HG03108 (cell line): ENCODE measurements at regions not wholly inside any gene's neighbourhood (a gene's known extent, or its start where the extent isn't known, plus 50 kb on each side); places are given as distances from the start of the nearest gene placed in this dataset.

Experiments used
- ATAC-seq: cut with Tn5 transposase; IDR thresholded peaks from one replicate; pipeline ENCODE4 v1.9.1; 2021; ENCODE audit warnings: moderate library complexity; ENCODE audit not compliant: unreplicated experiment

DNA sequence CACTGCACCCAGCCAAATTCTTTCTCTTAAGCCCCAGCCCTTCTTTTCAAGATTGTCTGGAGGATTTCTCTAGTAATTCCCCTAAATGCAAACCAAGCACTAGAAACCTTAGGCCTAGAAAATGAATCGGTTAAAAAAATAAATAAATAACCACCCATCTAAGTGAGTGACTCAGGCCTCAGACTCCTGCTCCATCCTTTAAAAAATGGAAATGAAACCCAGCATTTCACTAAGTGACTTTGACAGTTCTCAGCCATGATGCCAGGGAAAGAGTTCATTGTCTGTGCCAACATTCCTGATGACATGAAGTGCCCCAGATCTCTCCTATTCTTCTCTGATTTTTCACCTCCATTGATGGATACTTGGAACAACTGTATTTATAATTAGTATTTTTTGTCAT, 415.2 kb upstream of the DAB1 start:
- no peak for ATAC-seq

DNA sequence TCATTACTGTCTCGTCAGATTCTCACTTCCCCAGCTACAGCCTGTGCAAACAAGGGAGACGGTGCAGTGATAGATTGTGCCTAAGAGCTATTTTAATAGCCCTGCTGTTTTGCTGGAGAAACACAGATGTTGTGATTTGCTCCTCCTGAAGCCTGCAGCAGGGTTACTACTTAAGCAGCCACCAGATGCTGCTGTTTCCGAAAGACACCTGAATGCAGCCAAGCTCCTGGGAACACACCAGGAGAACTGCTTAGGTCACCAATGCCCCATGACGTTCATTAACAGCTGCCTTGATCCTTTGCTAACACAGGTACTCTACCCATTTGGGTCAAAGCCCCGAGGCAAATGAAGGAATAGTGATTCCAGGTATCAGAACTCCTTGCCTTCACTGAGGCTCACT, 411.8 kb upstream of the DAB1 start:
- no peak for ATAC-seq

DNA sequence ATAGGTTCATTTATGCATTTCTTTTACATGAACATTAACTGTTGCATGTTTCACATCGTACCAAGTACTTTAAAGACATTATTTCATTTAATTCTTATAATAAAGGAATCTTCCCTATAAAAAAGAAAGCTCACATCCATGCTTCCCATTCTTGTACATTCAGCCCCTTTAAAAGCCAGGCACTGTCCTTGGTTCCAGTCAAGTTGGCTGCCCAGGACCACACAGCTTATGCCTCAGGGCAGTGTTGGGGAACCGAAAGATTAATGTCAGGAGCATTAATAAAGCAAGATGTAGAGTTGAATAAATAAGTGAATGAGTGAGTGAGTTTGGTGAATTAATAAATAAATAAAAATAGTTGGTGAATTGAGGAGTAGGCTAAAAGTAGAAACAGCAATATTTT, 409.4 kb upstream of the DAB1 start:
- ATAC-seq = no peak

DNA sequence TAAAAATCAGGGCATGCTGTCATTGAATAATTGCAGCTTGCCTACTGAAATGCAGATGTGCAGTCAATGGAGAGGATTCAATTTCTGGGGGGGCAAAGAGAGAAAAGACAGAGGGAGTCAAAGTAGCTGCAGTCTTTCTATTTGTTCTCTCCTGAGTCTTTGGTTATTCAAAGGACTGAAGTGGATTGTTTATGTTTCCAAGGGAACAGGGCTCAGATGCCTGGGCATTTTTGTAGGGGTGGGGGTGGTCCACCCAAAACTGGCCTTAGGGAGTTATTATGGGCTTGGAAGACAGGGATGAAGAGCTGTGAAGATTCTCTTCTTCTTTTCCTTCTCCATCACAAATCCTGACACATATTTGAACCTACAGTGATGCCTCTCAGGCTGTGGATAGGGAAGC, 408.8 kb upstream of the DAB1 start:
- ATAC-seq = no peak

DNA sequence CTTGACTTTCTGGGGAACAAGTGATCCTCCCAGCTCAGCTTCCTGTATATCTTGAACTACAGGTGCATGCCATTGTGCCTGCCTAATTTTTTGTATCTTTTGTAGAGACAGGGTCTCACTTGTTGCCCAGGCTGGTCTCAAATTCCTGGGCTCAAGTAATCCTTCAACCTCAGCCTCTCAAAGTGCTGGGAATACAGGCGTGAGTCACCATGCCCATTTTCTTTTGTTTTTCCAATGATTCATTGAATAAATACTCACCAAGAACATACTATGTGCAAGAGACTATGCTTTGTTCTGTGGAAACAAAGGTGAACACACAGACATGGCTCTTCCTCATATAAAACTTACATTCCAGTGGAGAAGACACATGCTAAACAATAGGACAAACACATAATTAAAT, 407.8 kb upstream of the DAB1 start:
- ATAC-seq = no peak

DNA sequence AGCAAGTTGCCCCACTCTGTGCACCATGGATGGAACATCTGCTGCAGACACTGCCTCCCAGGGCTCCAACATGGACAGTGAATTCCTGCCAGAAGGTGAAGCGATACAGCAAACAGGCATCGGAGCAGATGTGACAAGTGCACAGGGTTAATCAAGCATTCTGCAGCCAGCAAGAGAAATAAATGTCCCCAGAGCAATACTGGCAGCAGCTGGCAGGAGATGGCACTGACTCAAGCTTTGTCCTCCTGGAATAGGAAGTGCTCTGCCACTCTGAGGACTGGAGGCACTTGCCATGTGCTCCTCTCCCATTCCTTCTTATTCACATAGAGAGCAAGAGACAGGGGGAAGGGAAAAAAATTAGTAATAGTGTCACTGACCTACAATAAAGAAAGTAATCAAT, 402.7 kb upstream of the DAB1 start:
- no peak for ATAC-seq

DNA sequence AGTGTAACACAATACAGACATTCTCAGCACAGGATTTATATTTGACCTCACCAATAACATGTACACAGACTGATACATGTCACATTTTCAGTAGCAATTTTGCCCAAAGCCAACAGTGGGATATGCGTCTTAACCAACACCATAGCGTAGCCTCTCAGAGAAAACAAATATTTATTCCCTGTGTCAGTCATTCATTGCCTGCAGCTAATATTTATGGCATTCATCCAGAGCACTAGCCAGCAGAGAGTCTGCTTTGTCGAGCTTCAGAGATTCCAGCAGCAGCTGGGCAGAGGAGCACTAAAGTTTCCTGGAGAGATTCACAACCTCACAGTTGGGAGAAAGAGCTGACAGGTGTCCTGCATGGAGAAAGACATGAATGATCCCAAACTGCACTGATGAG, 400.7 kb upstream of the DAB1 start:
- no peak for ATAC-seq

DNA sequence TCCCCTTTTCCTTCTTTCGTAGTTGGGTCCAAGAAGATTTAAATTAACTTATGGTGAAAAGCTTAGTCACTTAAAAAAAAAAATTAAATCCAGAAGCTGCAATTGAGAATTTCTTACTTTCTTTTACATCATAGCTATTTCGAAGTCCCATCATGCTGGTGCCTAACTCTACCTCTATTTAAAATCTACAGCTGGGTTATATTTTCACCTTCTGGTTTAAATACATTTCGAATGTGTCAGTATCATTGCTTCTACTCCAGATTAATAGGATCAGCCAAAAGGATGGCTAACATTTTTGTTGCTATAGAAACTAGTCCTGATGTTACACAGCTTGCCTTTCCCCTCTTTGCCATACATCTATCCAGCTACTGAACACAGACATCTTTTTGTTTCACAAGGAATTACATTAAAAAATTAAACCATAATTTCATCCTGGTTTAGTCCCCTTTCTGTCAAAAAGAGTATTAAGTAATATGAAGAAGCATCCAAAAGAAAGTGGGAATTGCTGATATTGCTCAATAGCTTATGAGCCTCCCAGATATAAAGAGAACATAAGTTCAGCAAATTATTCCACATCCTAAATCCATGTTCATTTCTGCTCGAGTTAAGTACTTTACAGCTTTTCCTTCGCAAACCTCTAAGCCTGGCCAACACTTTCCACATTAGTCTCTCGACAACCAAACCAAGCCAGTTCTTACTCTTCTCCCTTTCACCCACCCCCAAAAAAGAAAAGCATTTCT, 396.7 kb upstream of the DAB1 start:
- ATAC-seq = no peak

DNA sequence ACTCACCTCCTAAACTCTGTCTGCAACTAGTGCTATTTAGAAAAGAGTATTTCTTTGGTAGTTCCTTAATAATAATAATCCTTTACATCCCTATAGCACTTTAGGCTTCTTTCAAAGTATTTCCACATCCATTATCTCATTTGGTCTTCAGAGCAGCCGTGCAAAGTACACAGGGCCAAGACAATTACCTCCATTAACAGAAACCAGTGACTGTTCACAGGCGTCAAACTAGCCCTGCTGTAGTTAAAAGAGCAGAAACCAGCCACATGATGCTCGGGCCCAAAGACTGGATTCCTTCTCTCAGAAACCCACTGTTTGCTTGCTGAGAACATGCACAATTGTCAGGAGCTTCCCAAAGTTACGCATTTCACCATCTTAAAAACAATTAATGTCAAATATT, 396.0 kb upstream of the DAB1 start:
- ATAC-seq = no peak

DNA sequence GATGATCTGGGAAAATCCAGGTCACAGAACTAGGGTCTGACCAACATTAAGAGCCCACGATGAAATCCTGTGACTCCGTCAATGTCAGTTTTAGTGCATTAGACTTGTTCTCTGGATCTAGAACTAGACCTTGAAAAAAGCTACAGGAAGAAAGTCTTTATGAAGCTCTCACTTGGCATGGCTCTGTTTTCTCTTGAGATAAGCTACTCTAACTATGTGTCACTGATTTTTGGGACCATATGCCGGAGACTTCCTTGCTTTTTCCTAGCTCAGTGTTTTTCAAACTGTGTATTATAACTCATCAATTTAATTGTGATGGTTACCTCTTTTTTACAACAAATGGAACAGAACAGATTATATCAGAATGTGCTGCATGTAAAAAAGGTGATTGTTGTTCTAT, 379.7 kb upstream of the DAB1 start:
- ATAC-seq = no peak

DNA sequence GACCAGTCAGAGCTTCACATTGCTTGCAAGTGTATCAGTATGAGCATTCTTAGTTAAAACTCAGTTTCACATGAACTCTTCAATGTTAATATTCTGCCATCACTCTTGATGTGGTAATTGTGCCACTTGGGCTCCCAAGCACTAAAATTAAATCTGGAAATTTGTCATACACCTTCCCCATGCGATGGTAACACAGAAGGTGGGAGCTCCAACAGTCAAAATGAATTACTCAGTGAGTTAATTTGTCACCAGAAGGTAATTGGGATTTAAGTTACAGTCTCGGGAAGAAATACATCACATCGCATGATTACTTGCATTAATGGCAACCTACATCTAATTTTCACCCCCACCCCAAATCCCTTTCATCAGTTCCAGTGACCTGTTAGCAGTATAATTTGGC, 376.5 kb upstream of the DAB1 start:
- no peak for ATAC-seq

DNA sequence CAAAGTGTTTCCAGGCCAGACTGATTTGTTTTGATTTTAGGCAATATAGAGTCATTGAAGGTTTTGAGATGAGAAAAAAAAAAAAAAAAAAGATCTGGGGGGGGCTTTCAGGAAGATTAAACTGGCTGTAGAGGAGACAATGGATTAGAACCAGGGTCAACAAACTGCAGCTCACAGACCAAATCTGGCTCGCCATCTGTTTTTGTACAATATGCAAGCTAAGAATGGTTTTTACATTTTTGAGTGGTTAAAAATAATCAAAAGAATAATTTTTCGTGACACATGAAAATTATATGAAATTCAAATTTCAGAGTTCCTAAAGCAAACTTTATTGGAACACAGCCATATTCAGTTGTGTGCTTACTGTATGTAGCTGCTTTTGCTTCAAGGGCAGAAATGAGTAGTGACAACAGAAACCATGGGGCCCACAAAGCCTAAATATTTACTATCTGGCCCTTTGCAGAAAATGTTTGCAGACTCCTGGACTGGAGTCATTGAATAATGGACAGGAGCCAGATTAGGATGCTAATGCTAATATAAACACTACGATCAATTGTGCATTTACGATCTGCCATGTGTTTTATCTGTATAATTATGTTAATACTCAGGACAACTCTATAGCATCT, 375.7 kb upstream of the DAB1 start:
- no peak for ATAC-seq

DNA sequence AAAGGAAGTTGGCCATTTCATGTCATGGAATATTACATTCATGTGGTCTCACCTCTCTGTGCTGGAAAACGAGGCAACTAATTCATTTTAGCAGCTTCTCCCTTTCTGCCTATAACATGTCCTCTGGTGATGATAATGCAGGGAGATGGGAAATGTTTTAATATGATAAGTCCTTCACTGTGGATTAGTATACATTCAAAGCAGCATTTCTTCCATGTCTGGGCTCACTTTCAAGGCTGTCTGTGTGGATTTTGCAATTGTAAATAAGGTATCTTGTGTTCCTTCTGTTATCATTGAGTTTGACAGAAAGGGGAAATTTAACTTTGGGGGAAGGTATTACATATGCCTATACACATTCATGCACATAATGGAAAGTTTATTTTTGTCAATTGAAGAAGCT, 374.7 kb upstream of the DAB1 start:
- no peak for ATAC-seq

DNA sequence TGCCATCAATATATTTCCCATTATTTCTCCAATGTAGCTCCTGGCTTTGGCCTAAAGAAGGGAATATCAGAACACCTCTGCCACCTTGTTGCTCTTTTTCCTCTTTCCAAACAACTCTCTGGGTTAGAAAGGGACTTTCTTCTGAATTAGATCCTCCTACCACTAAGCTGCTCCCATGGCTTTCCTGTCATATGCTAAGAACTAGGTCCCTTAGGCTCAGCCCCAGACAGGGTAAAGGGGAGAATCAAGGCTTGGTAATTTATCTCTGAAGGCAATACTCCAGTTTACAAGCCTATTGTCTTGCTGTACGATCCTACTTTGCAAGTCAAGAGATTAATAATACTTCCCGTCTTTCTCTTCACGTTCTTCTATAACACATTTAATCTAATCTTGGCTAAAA, 373.2 kb upstream of the DAB1 start:
- no peak for ATAC-seq

DNA sequence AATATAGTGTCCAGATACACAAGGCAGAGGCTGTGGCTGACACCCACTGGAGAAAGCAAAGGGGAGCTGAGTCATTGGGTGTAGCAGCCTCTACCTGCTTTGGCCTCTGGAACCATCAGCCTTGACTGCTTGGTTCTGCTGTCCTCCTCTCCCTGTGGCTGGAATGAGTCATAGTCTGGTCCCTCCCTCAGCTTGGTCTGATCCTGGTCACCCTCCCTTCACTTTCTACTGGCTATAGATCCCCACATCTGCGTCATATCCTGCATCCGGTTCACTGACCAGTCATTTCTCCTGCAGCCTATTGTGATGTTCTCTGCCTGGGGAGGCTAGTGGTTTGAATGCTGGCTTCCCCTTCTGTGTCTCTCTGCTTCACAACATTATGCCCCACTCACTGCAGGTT, 372.8 kb upstream of the DAB1 start:
- no peak for ATAC-seq

DNA sequence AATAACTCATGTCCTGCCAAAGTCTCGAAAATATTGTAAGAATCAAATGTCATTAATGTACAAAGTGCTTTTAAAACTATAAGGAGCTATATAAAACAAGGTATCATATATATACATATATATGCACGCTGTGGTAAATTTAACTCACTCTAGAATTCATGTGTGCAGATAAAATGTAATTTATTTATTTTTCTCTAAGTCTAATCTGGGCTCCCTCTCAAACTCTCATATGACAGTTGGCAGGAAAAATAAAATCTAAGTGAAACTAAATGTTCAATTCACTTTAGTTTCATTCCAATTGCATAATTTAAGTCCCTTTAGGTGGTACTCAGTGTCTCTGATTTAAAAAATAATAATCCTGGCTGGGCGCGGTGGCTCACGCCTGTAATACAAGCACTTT, 372.0 kb upstream of the DAB1 start:
- ATAC-seq = no peak

DNA sequence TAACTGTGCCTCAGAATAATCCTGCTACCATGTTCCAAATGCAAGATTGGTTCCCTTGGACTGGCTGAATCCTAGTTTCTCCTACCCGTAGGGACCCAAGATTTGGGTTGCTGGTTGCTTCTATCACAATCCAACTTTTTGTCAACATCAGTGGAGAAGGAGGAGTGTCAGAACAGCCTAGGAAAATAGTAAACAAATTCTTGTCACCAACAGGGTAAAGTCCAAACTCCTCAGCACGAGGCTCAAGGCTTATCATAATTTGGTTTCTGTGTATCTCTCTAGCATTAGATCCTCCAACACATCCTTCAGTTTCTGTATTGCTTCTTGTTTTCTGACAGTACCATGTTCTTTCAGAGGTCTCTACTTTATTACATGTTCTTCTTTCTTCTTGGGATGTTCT, 370.2 kb upstream of the DAB1 start:
- no peak for ATAC-seq

DNA sequence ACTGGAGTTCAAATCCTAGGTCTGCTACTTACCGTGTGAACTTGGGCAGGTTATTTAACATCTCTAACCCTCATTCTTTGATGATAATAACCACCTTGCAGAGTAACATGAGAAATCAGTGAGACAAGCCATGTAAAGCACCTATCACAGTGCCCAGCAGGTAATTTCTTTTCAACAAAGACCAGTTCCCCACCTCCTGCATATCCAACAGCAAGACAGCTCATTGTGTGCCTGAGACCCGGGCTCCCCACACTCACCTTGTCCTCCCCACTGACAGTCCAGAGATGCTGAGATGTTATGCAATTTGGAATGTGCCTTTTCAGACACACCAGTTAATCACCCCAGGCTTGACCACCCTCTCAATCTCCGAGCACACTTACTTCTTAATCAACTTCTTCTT, 367.6 kb upstream of the DAB1 start:
- ATAC-seq = no peak

DNA sequence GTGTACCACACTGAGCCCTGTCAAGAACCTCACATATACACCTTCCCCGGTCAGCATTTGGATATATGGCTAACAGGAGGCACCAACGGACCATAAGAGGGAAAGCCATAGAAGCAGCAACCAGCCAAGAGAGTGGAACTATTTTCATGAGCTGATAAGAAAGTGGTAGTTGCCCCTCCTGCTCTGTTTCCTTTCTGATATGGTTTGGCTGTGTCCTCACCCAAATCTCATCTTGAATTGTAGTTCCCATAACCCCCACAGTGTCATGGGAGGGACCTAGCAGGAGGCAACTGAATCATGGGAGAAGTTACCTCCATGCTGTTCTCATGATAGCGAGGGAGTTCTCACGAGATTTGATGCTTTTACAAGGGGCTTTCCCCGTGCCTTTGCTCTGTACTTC, 366.1 kb upstream of the DAB1 start:
- ATAC-seq = no peak

DNA sequence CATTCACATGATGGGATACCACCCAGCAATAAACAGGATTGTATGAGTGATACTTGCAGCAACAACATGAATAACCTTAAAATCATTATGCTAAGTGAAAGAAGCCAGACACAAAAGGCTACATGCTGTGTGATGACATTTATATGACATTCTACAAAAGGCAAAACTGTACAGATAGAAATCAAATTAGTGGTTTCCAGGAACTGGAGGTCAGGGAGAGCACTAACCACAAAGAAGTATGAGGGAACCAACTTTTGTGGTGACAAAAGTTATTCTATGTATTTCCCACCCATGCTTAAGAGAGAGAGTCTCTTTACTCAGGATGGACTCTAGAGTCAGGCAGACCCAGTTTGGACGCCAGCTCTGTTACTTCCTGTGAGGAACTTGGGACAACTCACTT, 364.5 kb upstream of the DAB1 start:
- ATAC-seq = no peak

DNA sequence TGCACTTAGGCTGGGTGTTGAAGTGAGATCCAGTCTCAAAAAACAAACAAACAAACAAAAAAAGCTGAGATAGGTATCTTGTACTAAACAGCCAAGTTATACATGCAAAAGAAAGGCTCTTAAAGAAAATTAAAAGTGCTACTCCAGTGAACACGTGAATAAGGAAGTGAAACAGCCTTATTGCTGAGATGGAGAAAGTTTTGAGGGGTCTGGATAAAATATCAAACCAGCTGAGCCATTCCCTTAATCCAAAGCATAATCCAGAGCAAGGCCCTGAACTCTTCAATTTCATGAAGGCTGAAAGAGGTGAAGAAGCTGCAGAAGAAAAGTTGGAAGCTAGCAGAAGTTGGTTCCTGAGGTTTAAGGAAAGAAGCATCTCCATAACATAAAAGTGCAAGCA, 360.5 kb upstream of the DAB1 start:
- ATAC-seq = no peak

DNA sequence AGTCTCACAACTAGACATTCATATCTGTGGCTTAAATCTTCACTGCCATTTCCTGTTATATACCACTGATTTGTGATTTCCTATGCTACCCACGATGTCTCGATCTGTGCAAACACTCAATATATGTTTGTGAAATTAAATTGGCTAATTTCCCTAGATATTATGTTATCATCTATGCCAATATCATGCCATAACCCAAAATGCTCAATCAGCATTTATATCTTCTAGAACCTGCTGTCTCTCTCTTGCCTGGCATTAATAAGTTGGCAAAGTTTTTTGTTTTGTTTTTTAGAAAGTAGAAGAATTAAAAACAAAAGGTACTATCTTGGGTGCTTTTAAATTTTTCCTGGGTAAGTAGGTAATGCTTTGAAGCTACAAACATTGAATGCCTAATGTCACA, 358.5 kb upstream of the DAB1 start:
- no peak for ATAC-seq

DNA sequence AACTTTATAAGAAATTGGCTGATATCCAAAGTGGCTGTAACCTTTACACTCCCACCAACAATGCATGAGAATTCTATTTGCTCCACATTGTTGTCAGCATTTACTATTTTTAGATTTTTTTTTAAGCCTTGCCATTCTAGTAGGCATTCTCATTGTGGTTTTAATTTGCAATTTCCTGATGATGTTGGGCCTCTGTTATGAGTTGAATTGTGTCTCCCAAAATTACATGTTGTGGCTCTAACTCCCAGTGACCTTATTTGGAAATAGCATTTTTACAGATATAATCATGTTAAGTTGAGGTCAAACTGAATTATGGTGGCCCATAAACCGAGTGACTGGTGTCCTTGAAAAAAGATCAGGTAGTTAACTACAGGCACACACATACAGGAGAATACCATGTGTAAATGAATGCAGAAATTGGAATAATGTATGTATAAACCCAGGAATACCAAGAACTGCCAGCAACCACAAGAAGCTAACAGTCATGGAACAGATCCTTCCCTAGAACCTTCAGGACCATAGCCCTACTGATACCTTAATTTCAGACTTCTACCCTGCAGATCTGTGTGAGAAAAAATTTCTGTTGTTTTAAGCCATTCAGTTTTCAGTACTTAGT, 348.8 kb upstream of the DAB1 start:
- ATAC-seq = no peak
